ENCODE measurements at regions not wholly inside any gene's neighbourhood (a gene's known extent, or its start where the extent isn't known, plus 50 kb on each side); places are given as distances from the start of the nearest gene placed in this dataset.
"Not testable (repeated sequence)": the region's sequence is repeated elsewhere in the genome, so short reads cannot be mapped to it uniquely, and the experiment has no call there.

- DNase-seq; intact Hi-C loops (cut with DNase I): not testable (repeated sequence)
Measured at GRCh38 chr21:9246010-9246409, 1275.4 kb upstream of the TPTE start.

- intact Hi-C loops (cut with DNase I) = not testable (repeated sequence)
- peak in 1 of 10 donors; percentile 1 for DNase-seq
Measured at GRCh38 chr21:9246481-9247289, 1274.7 kb upstream of the TPTE start.

DNA sequence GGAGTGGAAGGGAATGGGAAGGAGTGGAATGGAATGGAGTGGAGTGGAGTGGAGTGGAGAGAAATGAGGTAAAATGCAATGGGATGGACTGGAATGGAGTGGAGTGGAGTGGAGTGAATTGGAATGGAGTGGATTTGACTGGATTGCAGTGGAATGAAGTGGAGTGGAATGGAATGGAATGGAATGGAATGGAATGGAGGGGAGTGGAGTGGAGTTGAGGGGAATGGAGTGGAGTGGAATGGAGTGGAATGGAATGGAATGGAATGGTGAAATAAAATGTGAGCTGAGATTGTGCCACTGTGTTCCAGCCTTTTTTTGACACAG, 1274.1 kb upstream of the TPTE start:
- DNase-seq; intact Hi-C loops (cut with DNase I): not testable (repeated sequence)

DNA sequence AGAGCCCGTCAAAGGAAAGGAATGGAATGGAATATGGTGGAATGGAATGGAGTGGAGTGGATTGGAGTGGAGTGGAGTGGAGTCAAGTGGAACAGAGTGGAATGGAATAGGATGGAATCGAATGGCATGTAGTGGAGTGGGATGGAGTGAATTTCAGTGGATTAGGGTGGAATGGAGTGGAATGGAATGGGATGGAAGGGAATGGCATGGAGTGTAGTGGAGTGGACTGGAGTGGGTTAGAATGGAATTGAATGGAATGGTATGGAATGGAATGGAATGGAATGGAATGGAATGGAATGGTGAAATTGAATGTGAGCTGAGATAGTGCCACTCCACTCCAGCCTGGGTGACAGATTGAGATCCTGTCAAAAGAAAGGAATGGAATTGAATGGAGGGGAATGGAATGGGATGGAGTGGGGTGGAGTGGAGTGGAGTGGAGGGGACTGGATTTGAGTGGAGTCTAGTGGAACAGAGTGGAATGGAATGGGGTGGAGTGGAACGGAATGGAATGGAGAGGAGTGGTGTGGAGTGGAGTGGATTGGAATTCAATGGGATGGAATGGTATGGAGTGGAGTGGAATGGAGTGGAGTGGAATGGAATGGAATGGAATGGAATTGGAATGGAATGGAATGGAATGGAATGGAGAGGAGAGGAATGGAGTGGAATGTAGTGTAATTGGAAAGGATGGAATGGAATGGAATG, 1273.6 kb upstream of the TPTE start:
- peak in 1 of 10 donors; percentile 37 for DNase-seq
- intact Hi-C loops (cut with DNase I) = not testable (repeated sequence)

All from posterior cingulate gyrus (tissue), 11 donors.